DMS153 treated with DMSO at 0.1 percent for 48 hours (cell line): ENCODE measurements at regions not wholly inside any gene's neighbourhood (a gene's known extent, or its start where the extent isn't known, plus 50 kb on each side); places are given as distances from the start of the nearest gene placed in this dataset.

Source experiments
- DNase-seq: peaks from one replicate; lab custom pipeline; 2025; ENCODE audit not compliant: unreplicated experiment; lab: John Stamatoyannopoulos, UW

GRCh38 chr6:95240514-95240913, 336.8 kb upstream of the MANEA start:
- DNase-seq, result no peak

GRCh38 chr6:95242560-95242959, 334.8 kb upstream of the MANEA start:
- DNase-seq, result no peak

- DNase-seq, result no peak
Observed at GRCh38 chr6:95243053-95243452, 334.3 kb upstream of the MANEA start.

- DNase-seq, result no peak
Observed at GRCh38 chr6:95244751-95245150, 332.6 kb upstream of the MANEA start.

DNA sequence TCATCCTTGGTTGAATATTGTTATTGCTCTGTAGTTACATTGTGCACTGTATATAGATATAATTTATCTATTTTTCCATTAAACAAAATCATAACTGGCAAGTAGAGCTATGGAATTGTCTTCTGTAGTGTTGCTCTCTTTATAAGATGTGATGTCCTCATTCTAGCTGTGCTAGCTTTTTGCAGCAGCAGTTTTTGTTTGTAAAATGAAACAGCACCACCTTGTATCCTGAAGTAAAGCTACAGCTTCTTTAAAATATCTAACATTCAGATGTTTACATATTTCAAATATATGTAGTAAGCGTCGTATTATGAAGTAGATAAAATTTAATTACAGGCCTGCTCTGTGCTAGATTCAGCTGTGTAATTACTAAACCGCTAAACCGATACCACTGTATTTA, 328.8 kb upstream of the MANEA start:
- no peak for DNase-seq

DNA sequence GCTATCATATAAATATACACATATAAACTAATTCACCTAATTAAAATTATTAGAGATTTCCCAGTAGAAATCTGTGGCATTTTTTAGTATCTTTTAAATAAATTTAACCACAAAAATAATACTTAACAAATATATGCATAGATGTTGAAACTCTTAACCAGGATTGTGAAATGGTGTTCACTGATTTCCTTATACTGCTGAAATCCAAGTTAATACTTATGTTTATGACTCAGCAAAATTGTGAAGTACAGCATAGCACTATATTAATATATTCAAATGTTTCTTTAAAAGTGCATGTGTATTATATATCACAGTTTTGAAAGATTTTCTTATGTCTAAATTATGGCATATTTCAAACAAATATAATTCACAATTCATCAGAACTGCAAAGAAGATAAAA, 328.2 kb upstream of the MANEA start:
- no peak for DNase-seq

DNA sequence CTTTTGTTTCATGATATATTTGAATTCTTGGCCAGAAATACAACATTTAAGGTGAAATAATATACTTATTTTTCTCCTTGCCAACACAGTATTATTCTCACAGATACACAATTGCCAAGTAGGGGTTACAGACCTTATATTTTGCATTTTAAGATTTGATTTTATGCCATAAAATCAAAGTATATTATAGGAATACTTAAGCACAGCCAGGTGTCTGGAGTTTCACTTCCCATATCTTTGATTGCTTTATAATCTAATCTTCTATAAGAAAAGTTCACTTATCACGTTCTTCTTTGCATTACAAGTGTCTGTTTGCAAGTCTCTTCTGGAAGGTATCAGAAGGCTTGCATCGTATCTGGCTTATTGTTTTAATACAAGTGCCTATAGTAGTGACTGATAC, 327.7 kb upstream of the MANEA start:
- DNase-seq, result no peak

GRCh38 chr6:95263840-95264239, 313.5 kb upstream of the MANEA start:
- no peak for DNase-seq

- DNase-seq, result no peak
Observed at GRCh38 chr6:95266537-95267258, 310.6 kb upstream of the MANEA start.

DNA sequence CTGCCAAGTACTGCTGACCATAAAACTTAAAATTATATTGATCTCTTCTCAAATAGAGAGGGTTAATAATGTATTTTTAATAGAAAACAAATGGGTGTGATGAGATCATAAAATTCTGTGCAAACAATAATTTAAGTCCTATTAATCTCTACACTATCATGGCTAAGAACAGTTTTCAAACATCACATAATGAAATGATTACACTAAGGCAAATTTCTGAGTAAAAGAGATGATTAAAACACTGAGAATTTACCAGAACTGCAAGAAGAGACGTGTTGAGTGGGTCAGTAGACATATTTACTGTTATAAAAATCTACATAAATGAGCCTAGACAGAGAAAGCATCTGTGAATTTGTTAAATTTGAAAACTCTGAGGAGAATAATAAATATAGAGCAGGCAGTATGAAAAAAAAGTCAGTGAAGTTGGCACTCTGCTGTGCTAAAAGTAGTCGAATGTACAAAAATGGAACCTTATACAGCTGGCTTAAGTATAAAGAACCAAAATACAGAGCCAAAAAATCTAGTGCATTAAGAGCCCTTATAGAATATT, 302.6 kb upstream of the MANEA start:
- no peak for DNase-seq

DNA sequence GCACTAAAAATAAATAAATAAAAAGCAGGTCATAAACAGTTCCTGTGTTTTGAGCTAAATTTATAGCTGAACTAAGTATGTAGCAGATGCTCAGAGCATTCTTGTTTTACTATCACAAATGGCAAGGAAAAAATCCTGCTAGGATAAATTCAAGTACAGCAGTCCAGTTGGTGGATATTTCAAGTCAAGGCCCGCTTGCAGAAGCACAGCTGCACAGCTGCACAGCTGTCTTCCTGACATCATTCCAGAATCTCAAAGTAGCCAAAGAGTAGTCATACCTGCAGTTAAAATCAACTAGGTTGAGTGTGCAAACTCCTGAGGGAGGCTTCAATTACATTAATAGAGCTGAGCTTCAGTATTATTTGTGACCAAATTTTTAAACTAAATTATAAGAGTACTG, 297.7 kb upstream of the MANEA start:
- DNase-seq, result no peak

GRCh38 chr6:95280686-95281273, 296.6 kb upstream of the MANEA start:
- peak; percentile 6 for DNase-seq

DNA sequence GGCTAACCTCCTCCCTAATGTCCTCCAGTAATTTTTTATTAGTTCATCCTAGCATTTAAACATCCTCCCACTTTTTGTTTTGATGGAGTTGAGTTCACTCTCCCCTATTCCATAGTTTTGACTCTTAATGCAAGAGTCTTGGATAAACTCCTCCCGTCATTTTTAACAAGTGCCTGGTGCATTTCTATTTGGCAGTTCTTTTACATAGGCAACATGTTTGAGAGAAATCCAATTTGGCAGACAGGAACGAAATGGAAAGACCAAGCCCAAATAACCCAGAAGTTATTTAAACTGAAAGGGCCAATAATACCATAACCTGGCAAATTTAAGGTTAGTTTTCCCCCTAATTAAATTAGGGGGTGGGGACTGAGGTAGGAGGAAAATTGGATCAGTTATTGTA, 291.5 kb upstream of the MANEA start:
- no peak for DNase-seq

- no peak for DNase-seq
Observed at GRCh38 chr6:95286874-95287273, 290.5 kb upstream of the MANEA start.

DNA sequence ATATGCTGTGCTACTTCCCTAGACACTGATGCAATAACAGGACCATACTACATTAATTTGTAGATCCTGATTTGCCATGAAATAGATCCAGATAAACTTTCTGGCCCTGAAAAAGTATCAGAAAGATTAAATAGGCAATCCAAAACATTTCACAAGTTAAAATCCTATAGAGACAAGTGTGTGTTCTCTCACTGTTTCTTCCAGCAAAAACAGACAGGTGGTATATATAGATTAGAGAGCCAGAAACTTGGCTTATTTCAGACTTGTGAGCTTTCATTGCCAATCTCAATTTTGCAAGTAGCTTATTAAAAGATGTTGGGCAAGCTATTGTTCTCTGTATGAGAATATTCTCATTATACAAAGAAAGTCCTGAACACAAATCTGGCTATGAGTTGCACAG, 289.1 kb upstream of the MANEA start:
- DNase-seq, result no peak

- no peak for DNase-seq
Observed at GRCh38 chr6:95292011-95292410, 285.3 kb upstream of the MANEA start.

DNA sequence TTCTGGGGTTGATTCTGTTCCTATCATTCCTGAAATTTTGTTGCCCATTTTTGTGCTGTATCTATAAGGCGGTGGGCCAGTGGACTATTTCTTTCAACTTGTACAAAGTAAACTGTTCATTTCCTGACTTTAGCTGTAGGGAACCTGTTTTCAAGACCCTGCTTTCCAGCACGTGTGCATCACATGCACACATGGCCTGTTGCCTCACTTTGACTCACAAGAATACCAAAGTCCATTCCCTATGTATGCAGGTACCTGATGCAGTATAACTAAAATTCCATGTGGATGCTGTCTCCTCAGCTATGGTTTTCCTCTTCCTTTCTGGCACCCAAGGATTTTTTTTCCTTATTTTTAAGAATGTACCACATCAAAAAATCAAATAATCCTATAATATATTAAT, 284.1 kb upstream of the MANEA start:
- no peak for DNase-seq

GRCh38 chr6:95294043-95294442, 283.3 kb upstream of the MANEA start:
- no peak for DNase-seq

DNA sequence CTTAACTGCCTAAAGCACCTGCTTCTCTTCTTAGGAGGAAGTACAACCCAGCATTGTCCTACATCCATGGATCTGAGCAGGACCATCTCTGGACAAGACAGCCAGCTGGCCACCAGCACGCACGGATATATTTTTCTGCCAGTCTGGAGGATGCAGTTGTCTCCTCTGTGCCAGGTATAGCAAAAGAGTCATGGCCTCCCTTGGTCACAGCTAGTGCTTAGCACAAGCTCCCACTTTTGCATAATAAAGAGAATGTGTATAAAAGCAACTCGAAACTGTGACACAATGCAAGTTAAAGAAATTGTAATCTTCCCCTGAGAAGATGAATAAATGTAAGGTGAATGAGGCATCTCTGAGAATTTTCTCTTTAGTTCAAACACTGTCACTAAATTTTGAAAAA, 267.8 kb upstream of the MANEA start:
- DNase-seq, result no peak

DNA sequence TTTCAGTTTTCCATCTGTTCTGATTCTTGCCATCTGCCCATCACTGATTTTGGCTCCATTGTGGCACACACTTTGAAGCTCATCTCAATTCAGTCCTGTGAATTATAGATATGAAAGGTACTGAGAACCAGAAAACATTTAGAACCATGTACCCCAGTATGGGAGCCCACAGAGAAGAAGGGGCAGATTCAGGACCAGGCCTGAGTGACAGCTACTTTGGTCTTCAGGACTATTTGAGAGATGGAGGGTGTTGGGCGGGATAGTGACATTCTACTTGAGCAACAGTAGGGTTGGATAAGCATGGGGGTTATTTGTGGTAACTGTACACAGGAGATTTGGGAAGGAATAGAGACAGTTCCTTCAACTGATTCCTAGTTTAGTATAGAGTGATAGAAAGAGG, 259.2 kb upstream of the MANEA start:
- DNase-seq, result no peak

- DNase-seq, result no peak
Observed at GRCh38 chr6:95321126-95321525, 256.2 kb upstream of the MANEA start.

- no peak for DNase-seq
Observed at GRCh38 chr6:95325916-95326315, 251.4 kb upstream of the MANEA start.

- no peak for DNase-seq
Observed at GRCh38 chr6:95328231-95328630, 249.1 kb upstream of the MANEA start.
